ENCODE measurements at regions not wholly inside any gene's neighbourhood (a gene's known extent, or its start where the extent isn't known, plus 50 kb on each side); places are given as distances from the start of the nearest gene placed in this dataset.
"Not testable (repeated sequence)": the region's sequence is repeated elsewhere in the genome, so short reads cannot be mapped to it uniquely, and the experiment has no call there.

DNA sequence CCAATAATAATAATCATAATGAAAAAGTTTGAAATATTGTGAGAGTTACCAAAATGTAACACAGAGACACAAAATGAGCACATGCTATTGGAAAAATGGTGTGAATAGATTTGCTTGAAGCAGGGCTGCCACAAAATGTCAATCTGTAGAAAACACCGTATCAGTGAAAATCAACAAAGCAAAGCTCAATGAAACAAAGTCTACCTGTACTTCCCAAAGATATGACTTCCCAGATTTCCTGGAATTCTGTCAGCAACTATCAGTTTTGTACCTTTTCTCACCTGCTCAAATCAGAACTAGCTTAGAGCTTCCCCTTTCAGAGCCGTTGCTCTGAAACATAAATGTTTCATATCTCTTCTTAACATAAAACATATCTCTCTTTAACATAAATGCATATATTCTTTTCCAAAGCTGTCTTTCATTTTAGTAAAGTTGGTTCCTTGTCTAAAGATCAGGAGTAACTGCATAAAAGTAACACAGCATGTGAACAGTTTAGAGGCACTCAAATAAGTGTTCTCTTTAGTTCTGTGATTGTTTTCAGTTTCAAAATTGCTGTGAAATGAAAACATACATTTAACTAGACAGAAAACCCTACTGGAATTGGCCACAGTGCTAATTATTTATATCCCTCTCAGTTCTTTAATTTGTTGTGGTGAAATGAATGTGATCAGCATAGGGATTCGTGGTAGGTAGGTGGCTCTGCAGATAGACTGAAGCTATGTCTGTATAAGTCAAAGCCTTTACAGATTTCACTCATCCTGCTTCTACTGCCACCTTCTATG lies 262.5 kb downstream of the KCNJ3 start:
- no peak for DNase-seq (ENCODE audit: low spot score)
- no peak overlapping the region for H3K4me3 Mint-ChIP-seq (ENCODE audit: unreplicated experiment)
- no peaks in the 10 kb centered on the region for H3K27me3 Mint-ChIP-seq (ENCODE audit: low read depth)
- no peak overlapping the region for H3K27ac Mint-ChIP-seq (ENCODE audit: unreplicated experiment)
- H3K36me3 Mint-ChIP-seq (ENCODE audit: low read depth): no peaks in the 10 kb centered on the region
- peaks cover 3% of the 10 kb centered on the region for H3K4me1 Mint-ChIP-seq (ENCODE audit: low read depth)
- TF ChIP-seq, protein P1, sequence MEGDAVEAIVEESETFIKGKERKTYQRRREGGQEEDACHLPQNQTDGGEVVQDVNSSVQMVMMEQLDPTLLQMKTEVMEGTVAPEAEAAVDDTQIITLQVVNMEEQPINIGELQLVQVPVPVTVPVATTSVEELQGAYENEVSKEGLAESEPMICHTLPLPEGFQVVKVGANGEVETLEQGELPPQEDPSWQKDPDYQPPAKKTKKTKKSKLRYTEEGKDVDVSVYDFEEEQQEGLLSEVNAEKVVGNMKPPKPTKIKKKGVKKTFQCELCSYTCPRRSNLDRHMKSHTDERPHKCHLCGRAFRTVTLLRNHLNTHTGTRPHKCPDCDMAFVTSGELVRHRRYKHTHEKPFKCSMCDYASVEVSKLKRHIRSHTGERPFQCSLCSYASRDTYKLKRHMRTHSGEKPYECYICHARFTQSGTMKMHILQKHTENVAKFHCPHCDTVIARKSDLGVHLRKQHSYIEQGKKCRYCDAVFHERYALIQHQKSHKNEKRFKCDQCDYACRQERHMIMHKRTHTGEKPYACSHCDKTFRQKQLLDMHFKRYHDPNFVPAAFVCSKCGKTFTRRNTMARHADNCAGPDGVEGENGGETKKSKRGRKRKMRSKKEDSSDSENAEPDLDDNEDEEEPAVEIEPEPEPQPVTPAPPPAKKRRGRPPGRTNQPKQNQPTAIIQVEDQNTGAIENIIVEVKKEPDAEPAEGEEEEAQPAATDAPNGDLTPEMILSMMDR (IDR thresholded peaks at IDR 0.05): no peak
- peaks cover 7% of the 10 kb centered on the region for H3K9me3 Mint-ChIP-seq (ENCODE audit: low read depth)

DNA sequence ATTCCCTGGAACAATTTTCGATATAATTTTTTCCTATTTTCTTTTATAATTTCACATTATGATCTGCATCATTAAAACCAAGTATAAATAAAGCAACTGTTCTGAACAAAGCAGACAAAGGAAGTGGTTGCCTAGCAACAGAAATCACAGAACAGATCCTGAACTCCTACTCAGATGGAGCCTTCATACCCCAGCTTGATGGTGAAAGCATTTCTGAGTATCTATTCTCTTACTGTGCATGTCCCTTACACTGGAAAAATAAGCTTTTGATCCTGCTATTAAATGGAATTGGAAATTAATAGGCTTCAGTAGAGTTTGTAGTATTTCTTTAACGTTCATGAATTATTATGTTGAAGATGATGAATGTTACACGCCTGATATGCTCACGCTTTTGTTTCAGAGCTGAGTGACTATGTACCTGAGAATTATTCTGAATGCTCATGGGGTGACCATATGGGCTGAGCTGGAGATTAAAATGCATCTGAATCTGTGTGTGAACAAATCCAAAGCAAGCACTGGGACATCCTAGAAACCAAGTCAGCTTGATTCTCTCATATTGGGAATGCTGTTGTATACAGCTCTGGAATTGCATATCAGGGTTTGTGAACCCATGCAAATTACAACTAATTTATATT lies 254.0 kb downstream of the KCNJ3 start:
- Mint-ChIP-seq H3K4me3 (ENCODE audit: unreplicated experiment) (no peak overlapping the region), H3K9me3 (ENCODE audit: low read depth) (no peaks in the 10 kb centered on the region), H3K27ac (ENCODE audit: unreplicated experiment) (no peak overlapping the region), H3K27me3 (ENCODE audit: low read depth) (no peaks in the 10 kb centered on the region), H3K4me1 (ENCODE audit: low read depth) (no peaks in the 10 kb centered on the region), H3K36me3 (ENCODE audit: low read depth) (no peaks in the 10 kb centered on the region)
- TF ChIP-seq, protein P1 (IDR thresholded peaks at IDR 0.05): no peak
- no peak for DNase-seq (ENCODE audit: low spot score)

DNA sequence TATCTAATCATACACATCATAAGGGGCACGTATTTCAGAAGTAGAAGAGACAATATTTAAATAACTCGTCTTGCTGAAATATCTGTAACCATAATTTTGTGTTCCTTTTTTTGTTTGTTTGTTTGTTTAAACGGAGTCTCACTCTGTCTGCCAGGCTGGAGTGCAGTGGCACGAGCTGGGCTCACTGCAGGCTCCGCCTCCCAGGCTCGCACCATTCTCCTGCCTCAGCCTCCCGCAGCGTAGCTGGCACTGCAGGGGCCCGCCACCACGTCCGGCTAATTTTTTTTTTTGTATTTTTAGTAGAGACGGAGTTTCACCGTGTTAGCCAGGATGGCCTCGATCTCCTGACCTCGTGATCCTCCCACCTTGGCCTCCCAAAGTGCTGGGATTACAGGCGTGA lies 248.9 kb downstream of the KCNJ3 start:
- peak; percentile 47 for DNase-seq (ENCODE audit: low spot score)
- H3K4me1 Mint-ChIP-seq (ENCODE audit: low read depth); H3K27ac Mint-ChIP-seq (ENCODE audit: unreplicated experiment); H3K9me3 Mint-ChIP-seq (ENCODE audit: low read depth); H3K4me3 Mint-ChIP-seq (ENCODE audit: unreplicated experiment); H3K27me3 Mint-ChIP-seq (ENCODE audit: low read depth); H3K36me3 Mint-ChIP-seq (ENCODE audit: low read depth): not testable (repeated sequence)

DNA sequence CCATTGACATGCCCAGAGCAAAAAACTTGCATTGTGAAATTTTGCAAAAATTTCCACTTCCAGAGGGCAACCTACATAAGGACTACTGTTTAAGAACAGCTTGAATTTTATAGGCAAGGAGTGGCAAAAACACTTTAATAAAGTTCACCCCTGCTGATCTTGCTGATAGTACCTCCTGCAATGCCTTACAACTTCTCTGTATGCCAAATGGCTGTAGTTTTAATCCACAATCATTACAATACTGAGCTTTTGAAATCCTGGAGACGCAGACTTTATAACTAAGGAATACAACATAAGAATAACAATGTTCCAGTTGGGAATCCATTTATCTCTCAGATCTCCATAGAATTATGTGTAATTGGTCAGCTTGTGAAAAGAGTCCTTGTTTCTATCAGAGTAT lies 247.5 kb downstream of the KCNJ3 start:
- DNase-seq (ENCODE audit: low spot score): no peak
- TF ChIP-seq, protein P1 (IDR thresholded peaks at IDR 0.05): no peak
- H3K4me1 Mint-ChIP-seq (ENCODE audit: low read depth): no peaks in the 10 kb centered on the region
- H3K27ac Mint-ChIP-seq (ENCODE audit: unreplicated experiment): no peak overlapping the region
- no peaks in the 10 kb centered on the region for H3K27me3 Mint-ChIP-seq (ENCODE audit: low read depth)
- no peaks in the 10 kb centered on the region for H3K9me3 Mint-ChIP-seq (ENCODE audit: low read depth)
- no peaks in the 10 kb centered on the region for H3K36me3 Mint-ChIP-seq (ENCODE audit: low read depth)
- no peak overlapping the region for H3K4me3 Mint-ChIP-seq (ENCODE audit: unreplicated experiment)

GRCh38 chr2:154941379-154941778 lies 242.9 kb downstream of the KCNJ3 start:
- Mint-ChIP-seq H3K27me3 (ENCODE audit: low read depth) (peaks cover 3% of the 10 kb centered on the region), H3K27ac (ENCODE audit: unreplicated experiment) (no peak overlapping the region), H3K4me1 (ENCODE audit: low read depth) (no peaks in the 10 kb centered on the region), H3K9me3 (ENCODE audit: low read depth) (no peaks in the 10 kb centered on the region), H3K36me3 (ENCODE audit: low read depth) (no peaks in the 10 kb centered on the region), H3K4me3 (ENCODE audit: unreplicated experiment) (no peak overlapping the region)
- TF ChIP-seq, protein P1 (IDR thresholded peaks at IDR 0.05): no peak
- no peak for DNase-seq (ENCODE audit: low spot score)

Measured in chondrocyte (in vitro differentiated cells).